ENCODE measurements at regions not wholly inside any gene's neighbourhood (a gene's known extent, or its start where the extent isn't known, plus 50 kb on each side); places are given as distances from the start of the nearest gene placed in this dataset.

DNA sequence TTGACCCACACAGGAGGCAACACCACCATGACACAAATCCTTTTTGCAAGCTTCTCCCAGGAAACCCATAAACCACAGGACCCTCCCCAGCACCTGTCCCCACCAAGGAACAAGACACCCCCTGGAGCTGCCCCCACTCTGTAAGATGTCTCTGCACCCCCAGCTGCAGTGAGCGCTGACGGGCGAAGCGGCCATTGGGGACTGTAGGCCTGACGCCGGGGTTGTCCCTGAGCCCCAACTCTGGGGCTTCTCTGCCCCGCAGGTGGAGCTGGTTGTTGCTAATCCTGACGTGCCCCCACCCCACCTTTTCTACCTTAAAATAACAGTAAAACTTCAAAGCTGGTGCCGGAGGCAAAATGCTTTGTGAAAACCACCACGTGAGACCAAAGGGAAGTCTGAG, 94.7 kb upstream of the PPP2R2D start:
- no peaks in the 10 kb centered on the region for H3K4me1 ChIP-seq (replicated peaks)
- H3K27ac ChIP-seq = no peak overlapping the region
- no peak overlapping the region for H3K4me3 ChIP-seq
- peaks cover 7% of the 10 kb centered on the region for H3K27me3 ChIP-seq (replicated peaks; ENCODE audit: insufficient read depth)
- H3K9me3 ChIP-seq = no peaks in the 10 kb centered on the region
- intact Hi-C loops (cut with DNase I) = no loop called here
- no peaks in the 10 kb centered on the region for H3K36me3 ChIP-seq
- TF ChIP-seq POLR2A (IDR thresholded peaks at IDR 0.05) (no peak), CTCF (IDR thresholded peaks at IDR 0.05) (no peak), POLR2AphosphoS5 (IDR thresholded peaks at IDR 0.05) (no peak)
- DNase-seq (ENCODE audit: low spot score) = no peak
- WGBS = 66% methylated on average over 10 of the region's 10 CpGs

DNA sequence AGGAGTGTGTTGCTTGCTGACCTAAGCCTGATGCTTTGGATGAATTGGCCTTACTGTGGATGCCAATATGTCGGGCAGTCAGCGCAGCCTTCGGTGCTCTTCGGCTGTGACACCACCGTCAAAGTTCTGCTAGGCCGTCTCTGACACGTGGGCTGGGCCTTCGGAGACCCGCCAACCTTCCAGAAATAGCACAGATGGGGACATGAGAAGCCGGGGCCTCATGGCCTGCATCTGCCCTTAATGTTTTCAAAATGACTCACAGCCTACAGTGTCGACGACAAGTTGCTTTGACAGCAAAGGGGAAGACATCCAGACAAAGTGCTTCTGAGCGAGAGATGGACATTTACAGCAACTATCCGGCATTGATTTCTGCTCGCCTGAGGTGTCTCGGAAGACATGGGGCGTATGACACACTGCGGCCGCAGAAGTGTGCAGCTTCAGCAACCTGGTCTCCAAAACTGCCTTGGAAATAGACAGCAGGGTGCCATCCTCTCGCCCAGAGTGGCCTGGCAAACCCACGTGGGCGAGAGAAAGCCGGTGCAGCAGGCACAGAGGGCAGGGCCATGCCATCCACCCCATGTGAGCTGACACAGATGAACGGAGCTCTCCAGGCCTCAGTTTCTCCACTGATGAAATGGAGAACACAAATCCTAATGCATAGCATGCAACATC, 94.0 kb upstream of the PPP2R2D start:
- Histone ChIP-seq H3K9me3 (no peaks in the 10 kb centered on the region), H3K27me3 (replicated peaks; ENCODE audit: insufficient read depth) (peaks cover 7% of the 10 kb centered on the region), H3K4me1 (replicated peaks) (no peaks in the 10 kb centered on the region), H3K36me3 (no peaks in the 10 kb centered on the region), H3K4me3 (no peak overlapping the region), H3K27ac (no peak overlapping the region)
- DNase-seq (ENCODE audit: low spot score) = no peak
- intact Hi-C loops (cut with DNase I) = no loop called here
- TF ChIP-seq POLR2AphosphoS5 (IDR thresholded peaks at IDR 0.05) (no peak), CTCF (IDR thresholded peaks at IDR 0.05) (no peak), POLR2A (IDR thresholded peaks at IDR 0.05) (no peak)
- WGBS = 74% methylated on average over 24 of the region's 24 CpGs

DNA sequence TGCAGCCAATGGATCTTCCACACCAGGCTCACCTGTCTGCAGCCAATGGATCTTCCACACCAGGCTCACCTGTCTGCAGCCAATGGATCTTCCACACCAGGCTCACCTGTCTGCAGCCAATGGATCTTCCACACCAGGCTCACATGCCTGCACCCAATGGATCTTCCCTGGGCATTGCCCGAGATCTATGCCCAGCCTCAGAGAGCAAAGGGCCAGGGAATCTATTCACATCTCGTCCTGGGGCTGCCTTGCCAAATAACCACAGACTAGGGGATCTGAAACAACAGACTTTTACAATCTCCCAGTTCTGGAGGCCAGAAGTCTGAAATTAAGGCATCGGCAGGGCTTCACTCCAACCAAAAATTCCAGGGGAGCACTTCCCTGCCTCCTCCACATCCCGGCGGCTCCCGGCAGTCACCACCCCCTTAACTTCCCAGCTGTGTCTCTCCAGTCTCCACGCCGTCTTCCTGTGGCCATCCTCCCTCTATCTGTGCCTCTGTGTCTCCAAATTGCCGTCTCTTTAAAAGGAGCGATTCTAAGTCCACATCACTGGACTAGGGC, 92.4 kb upstream of the PPP2R2D start:
- no peak overlapping the region for H3K4me3 ChIP-seq
- no peak for TF ChIP-seq CTCF (IDR thresholded peaks at IDR 0.05)
- no peak for TF ChIP-seq POLR2AphosphoS5 (IDR thresholded peaks at IDR 0.05)
- TF ChIP-seq POLR2A (IDR thresholded peaks at IDR 0.05) = no peak
- H3K4me1 ChIP-seq (replicated peaks) = no peaks in the 10 kb centered on the region
- H3K27ac ChIP-seq = no peak overlapping the region
- H3K9me3 ChIP-seq = no peaks in the 10 kb centered on the region
- H3K36me3 ChIP-seq = no peaks in the 10 kb centered on the region
- peaks cover 7% of the 10 kb centered on the region for H3K27me3 ChIP-seq (replicated peaks; ENCODE audit: insufficient read depth)
- WGBS = 78% methylated on average over 10 of the region's 10 CpGs
- intact Hi-C loops (cut with DNase I) = no loop called here
- no peak for DNase-seq (ENCODE audit: low spot score)

- TF ChIP-seq POLR2A (IDR thresholded peaks at IDR 0.05) (no peak), POLR2AphosphoS5 (IDR thresholded peaks at IDR 0.05) (no peak), CTCF (IDR thresholded peaks at IDR 0.05) (no peak)
- no peaks in the 10 kb centered on the region for H3K36me3 ChIP-seq
- no peaks in the 10 kb centered on the region for H3K4me1 ChIP-seq (replicated peaks)
- intact Hi-C loops (cut with DNase I) = no loop called here
- peaks cover 7% of the 10 kb centered on the region for H3K27me3 ChIP-seq (replicated peaks; ENCODE audit: insufficient read depth)
- no peaks in the 10 kb centered on the region for H3K9me3 ChIP-seq
- WGBS = 84% methylated on average over 13 of the region's 16 CpGs
- no peak overlapping the region for H3K27ac ChIP-seq
- DNase-seq (ENCODE audit: low spot score) = no peak
- no peak overlapping the region for H3K4me3 ChIP-seq
Observed at GRCh38 chr10:131810036-131810804, 90.6 kb upstream of the PPP2R2D start.
